ENCODE measurements at regions not wholly inside any gene's neighbourhood (a gene's known extent, or its start where the extent isn't known, plus 50 kb on each side); places are given as distances from the start of the nearest gene placed in this dataset.
"Not testable (repeated sequence)": the region's sequence is repeated elsewhere in the genome, so short reads cannot be mapped to it uniquely, and the experiment has no call there.

GRCh38 chr20:22951966-22952365 is 83.1 kb upstream of the SSTR4 start:
- no peak for DNase-seq (ENCODE audit: low spot score)

DNA sequence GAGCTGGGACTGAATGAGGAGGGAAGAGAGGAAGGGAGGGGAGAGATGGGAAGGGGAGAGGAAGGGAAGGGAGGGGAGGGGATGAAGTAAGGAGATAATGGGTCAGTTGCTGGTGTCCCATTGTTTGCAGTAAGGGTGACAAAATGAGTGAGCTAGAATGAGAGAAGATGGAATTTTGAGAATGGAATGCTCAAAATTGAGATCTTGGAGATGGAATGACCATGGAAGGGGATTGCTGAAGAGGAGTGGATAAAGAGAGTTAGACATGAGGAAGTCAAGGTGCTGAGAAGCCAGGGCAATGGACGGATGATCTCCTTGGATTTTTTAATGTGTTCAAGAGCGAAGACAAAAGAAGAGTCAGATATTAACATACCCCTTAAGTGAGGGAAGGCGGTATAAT is 80.5 kb upstream of the SSTR4 start:
- DNase-seq (ENCODE audit: low spot score) = no peak

DNA sequence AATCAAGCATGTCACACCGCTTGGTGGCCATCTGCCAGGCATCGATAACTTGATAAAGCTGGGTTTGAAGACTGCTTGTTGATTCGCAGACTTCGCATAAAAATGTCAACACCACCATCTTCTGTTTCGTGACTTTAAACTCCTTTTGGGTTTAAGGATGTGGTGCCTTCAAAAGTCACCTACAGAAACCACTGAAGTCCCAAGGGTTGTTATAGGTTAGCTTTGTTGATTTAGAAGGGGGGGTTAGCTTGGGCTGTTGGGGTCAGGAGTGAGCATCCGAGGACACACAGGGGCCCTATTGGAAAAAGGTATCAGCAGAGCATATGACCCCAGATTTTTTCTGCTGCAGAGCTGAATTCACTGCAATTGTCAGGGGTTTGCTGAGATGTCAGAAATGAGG is 76.7 kb upstream of the SSTR4 start:
- DNase-seq (ENCODE audit: low spot score) = no peak

DNA sequence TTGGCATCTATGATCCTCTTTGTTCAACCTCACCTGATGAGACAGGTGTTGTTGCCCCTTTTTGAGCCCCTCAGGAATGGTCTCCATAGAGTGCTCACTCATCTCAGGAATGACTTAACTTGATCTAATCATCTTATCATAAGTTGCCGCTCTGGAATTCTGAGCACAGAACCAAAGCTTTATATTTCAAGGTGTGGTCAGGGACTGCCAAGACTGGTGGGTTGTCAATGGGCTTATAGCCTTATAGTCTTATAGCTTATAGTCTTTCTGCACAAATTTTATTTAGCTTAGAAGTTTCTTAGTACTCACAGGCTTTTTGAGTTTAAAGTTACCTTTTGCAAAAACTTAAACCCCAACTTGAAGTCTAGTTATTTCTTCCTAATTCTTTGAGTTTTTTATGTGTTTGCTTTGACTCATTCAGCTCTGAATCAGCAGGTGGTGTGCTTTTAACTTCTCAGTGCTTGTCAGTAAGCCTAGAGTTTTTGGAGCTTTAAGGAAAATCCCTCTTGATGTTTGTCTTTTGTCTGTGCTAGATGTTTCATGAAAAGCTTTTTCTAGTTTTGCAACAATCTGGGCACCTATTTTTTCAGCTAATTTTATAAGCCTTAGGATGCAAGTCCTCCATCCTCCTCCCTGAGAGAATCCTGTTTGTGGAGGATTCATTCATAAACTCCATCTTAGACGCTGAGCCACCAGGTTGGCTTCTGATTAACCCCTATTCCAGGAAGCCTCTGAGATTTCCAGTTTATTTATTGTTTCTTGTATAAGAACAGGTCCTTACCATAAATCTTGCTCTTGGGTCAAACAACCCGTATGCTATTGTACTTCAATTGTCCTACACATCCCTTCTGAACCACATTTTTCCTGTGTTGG is 72.3 kb upstream of the SSTR4 start:
- no peak for DNase-seq (ENCODE audit: low spot score)

DNA sequence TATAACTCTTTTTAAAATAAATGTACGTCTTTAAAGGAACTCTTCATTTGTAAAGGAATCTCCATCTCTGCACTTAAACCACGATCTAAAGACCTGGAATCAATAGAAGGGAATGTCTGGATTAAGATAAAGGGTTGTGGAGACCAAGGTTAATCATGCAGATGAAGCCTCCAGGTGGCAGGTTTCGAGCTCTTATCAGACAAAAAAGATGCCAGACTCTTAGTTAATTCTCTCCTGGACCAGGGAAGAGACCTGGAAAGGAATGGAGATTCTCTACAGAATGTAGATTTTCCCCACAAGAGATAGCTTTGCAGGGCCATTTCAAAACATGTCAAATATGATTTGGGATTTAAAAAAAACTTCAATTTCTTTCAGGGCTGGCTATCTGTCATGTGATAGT is 71.5 kb upstream of the SSTR4 start:
- DNase-seq (ENCODE audit: low spot score) = no peak

GRCh38 chr20:22966787-22967464 is 68.2 kb upstream of the SSTR4 start:
- DNase-seq (ENCODE audit: low spot score) = no peak

- DNase-seq (ENCODE audit: low spot score) = not testable (repeated sequence)
These were observed 67.4 kb upstream of the SSTR4 start for GRCh38 chr20:22967706-22968105.

DNA sequence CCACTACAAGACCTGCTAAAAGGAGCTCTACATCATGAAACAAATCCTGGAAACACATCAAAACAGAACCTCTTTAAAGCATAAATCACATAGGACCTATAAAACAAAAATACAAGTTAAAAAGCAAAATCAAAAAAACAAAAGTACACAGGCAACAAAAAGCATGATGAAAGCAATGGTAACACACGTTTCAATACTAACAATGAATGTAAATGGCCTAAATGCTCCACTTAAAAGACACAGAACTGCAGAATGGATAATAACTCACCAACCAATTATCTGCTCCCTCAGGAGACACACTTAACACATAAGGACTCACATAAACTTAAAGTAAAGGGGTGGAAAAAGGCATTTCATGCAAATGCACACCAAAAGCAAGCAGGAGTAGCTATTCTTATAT is 66.1 kb upstream of the SSTR4 start:
- not testable (repeated sequence) for DNase-seq (ENCODE audit: low spot score)

DNA sequence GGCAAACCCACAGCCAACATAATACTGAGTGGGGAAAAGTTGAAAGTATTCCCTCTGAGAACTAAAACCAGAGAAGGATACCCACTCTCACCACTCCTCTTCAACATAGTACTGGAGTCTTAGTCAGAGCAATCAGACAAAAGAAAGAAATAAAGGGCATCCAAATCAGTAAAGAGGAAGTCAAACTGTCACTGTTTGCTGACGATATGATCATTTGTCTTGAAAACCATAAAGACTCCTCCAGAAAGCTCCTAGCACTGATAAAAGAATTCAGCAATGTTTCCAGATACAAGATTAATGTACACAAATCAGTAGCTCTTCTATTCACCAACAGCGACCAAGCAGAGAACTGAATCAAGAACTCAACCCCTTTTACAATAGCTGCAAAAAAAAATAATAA is 64.0 kb upstream of the SSTR4 start:
- not testable (repeated sequence) for DNase-seq (ENCODE audit: low spot score)

DNA sequence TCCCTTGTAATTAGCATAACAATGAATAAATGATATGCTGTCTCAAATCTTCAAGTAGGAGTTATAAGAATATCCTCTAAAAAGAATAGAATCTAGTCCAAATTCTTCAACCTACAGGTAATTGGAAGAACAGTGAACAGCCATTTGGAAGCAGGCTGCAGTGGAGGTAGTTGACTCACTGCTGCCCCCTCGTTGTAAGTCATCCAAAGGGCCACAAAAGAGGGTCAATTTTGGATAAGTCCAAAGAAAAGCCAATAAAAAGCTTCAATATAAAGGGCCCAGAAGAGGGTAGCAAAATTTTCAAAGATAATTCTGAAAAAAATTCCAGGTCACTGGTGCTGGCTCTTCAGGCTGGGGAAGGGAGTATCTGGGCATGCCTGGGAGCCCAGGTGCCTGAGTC is 60.8 kb upstream of the SSTR4 start:
- DNase-seq (ENCODE audit: low spot score) = peak; percentile 26

DNA sequence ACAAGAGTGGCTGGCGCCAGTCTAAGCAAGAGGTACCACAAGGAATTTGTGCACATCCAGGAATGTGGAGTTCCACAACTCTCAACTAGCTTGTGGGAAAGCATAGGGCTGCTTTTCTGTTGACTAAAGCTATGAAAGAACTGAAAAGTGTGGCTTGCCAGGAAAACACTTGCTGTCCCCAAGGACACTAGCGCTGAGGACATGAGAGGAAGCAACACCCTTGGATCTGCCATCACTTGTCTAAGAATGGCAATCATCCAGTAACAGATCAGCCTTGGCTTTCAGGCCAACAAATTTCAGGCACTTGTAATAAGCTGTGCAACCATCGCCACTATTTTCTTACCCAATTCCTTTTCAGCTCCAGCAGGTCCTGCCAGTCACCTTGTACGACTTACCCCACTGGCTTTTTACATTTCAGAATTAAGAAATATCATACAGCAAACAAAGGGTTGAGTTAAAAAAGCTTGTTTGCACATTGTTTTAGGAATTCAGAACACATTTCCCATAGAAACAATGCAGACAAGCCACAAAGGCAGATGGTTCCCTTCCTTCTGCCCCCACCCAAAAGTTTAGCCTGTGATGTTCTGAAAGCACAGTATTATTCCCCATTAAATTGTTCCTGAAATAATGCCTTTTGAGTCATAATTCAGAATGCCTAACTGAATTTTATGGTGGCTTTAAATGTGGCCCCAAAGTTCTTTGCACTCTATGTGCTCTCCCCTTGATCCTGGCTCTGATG is 57.9 kb upstream of the SSTR4 start:
- no peak for DNase-seq (ENCODE audit: low spot score)

DNA sequence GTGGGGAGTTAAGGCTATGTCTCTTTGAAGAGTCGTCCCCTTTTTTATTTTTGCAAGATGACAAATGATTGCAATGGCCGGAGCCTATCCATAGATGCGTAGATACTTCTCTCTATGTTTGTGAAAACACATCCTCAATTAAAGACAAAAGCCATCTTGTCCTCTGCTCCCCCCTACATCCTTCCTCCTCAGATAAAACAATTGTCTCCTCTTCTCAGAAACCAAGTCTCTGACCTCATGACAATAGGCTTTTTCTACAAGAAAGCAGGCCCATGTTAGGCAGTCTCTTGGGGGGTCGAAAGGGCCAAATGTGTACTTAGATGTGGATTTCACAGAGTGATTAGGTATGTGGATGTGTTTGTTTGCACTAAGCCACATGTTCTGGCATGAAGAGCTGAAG is 51.1 kb upstream of the SSTR4 start:
- DNase-seq (ENCODE audit: low spot score) = no peak

- no peak for DNase-seq (ENCODE audit: low spot score)
These were observed 50.5 kb upstream of the SSTR4 start for GRCh38 chr20:22984606-22985005.

DNA sequence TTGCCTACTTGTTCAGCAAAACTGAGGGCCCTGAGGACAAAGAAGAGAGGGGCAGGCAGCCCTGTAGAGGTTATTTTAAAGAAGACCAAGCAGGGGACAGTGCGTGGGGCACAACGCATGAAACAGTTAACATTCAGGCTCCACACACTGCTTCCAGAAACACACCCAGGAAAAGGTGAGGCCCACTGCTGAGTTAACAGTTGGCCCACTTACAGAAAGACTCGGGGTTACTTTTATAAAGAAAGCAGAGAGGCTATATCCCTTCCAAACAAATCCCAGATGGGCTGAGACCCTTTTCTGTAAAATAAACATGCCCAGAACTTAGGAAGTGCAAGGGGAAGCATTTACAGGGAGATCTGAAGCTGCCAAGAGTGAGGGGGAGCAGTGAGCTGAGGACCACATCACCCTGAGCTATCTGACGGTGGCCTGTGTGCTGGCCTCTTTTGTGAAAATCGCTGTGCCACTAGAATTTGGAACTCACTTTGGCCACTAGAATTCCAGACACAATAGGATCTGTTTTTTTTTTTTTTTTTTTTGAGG is 49.8 kb upstream of the SSTR4 start:
- DNase-seq (ENCODE audit: low spot score) = no peak
